Suppressor macrophage (primary cell): ENCODE measurements at regions not wholly inside any gene's neighbourhood (a gene's known extent, or its start where the extent isn't known, plus 50 kb on each side); places are given as distances from the start of the nearest gene placed in this dataset.

Experiments
- DNase-seq, 4 experiments: peaks; one replicate each; pipeline ENCODE4 v3.0.0-alpha.2; 2020 to 2022

GRCh38 chr2:6545795-6546194 is 319.9 kb downstream of the CMPK2 start:
- DNase-seq: no peak

- DNase-seq: no peak
Measured at GRCh38 chr2:6554466-6554865, 311.2 kb downstream of the CMPK2 start.

GRCh38 chr2:6556755-6557154 is 309.0 kb downstream of the CMPK2 start:
- peak in 1 of 4 experiments; percentile 2 for DNase-seq

GRCh38 chr2:6557737-6558136 is 308.0 kb downstream of the CMPK2 start:
- DNase-seq: no peak

- no peak for DNase-seq
Measured at GRCh38 chr2:6562771-6563170, 302.9 kb downstream of the CMPK2 start.

GRCh38 chr2:6564326-6564725 is 301.4 kb downstream of the CMPK2 start:
- DNase-seq: no peak

- DNase-seq: no peak
Measured at GRCh38 chr2:6574121-6574520, 291.6 kb downstream of the CMPK2 start.

- DNase-seq: no peak
Measured at GRCh38 chr2:6576302-6576701, 289.4 kb downstream of the CMPK2 start.

- no peak for DNase-seq
Measured at GRCh38 chr2:6577960-6578359, 287.7 kb downstream of the CMPK2 start.

GRCh38 chr2:6578416-6578815 is 287.3 kb downstream of the CMPK2 start:
- DNase-seq: no peak

GRCh38 chr2:6579281-6579680 is 286.4 kb downstream of the CMPK2 start:
- DNase-seq: no peak

GRCh38 chr2:6580982-6581381 is 284.7 kb downstream of the CMPK2 start:
- no peak for DNase-seq

GRCh38 chr2:6589150-6589549 is 276.6 kb downstream of the CMPK2 start:
- no peak for DNase-seq

- DNase-seq: no peak
Measured at GRCh38 chr2:6590442-6590841, 275.3 kb downstream of the CMPK2 start.

- DNase-seq: peak in 1 of 4 experiments; percentile 1
Measured at GRCh38 chr2:6602471-6602870, 263.2 kb downstream of the CMPK2 start.

- no peak for DNase-seq
Measured at GRCh38 chr2:6605836-6606505, 259.7 kb downstream of the CMPK2 start.

GRCh38 chr2:6617794-6618193 is 247.9 kb downstream of the CMPK2 start:
- no peak for DNase-seq

GRCh38 chr2:6618201-6618600 is 247.5 kb downstream of the CMPK2 start:
- no peak for DNase-seq

- DNase-seq: no peak
Measured at GRCh38 chr2:6623746-6624145, 242.0 kb downstream of the CMPK2 start.

- DNase-seq: no peak
Measured at GRCh38 chr2:6626401-6627012, 239.2 kb downstream of the CMPK2 start.

GRCh38 chr2:6627316-6627715 is 238.4 kb downstream of the CMPK2 start:
- no peak for DNase-seq

GRCh38 chr2:6630209-6630608 is 235.5 kb downstream of the CMPK2 start:
- no peak for DNase-seq

- no peak for DNase-seq
Measured at GRCh38 chr2:6635296-6635695, 230.4 kb downstream of the CMPK2 start.

GRCh38 chr2:6637330-6637729 is 228.4 kb downstream of the CMPK2 start:
- no peak for DNase-seq
